Aorta (tissue), 5 donors: ENCODE measurements at regions not wholly inside any gene's neighbourhood (a gene's known extent, or its start where the extent isn't known, plus 50 kb on each side); places are given as distances from the start of the nearest gene placed in this dataset.
A peak's percentile ranks its signal among the peaks of the same experiment; 100 is the strongest.
"Not testable (repeated sequence)": the region's sequence is repeated elsewhere in the genome, so short reads cannot be mapped to it uniquely, and the experiment has no call there.

Experiments
- ATAC-seq: fragments of 200-7000 bp; cut with Tn5 transposase; one replicate; pipeline ENCODE4 v1.9.1; 2022; ENCODE audit warnings: moderate library complexity; ENCODE audit not compliant: low FRiP score
- DNase-seq, 2 donors: peaks; one replicate each; pipeline ENCODE4 v3.0.0-alpha.2; 2020
- H3K27ac ChIP-seq, 2 donors: one replicate each; pipeline ENCODE4 v1.5.1; 2013; ENCODE audit warnings: low read length in 2 of 2, mild to moderate bottlenecking in 2 of 2, moderate library complexity in 2 of 2, control low read depth in 1 of 2, inconsistent platforms in 1 of 2, low read depth in 1 of 2
- H3K27me3 ChIP-seq, 2 donors: one replicate each; pipeline ENCODE4 v1.6.1; 2013; ENCODE audit warnings: control low read depth in 1 of 2, low read length in 1 of 2, mild to moderate bottlenecking in 1 of 2, moderate library complexity in 1 of 2; ENCODE audit not compliant: insufficient read depth in 2 of 2, control insufficient read depth in 1 of 2
- H3K36me3 ChIP-seq, 2 donors: one replicate each; pipeline ENCODE4 v1.6.1; 2013; ENCODE audit warnings: control low read depth in 1 of 2, low read length in 1 of 2, mild to moderate bottlenecking in 1 of 2; ENCODE audit not compliant: insufficient read depth in 2 of 2, control insufficient read depth in 1 of 2
- H3K4me1 ChIP-seq, 2 donors: one replicate each; pipeline ENCODE4 v1.6.1; 2013; ENCODE audit warnings: low read length in 2 of 2, control low read depth in 1 of 2, mild to moderate bottlenecking in 1 of 2, moderate library complexity in 1 of 2; ENCODE audit not compliant: insufficient read depth in 2 of 2, control insufficient read depth in 1 of 2
- H3K4me3 ChIP-seq, 2 donors: one replicate each; pipeline ENCODE4 v1.5.1; 2013; ENCODE audit warnings: low read length in 2 of 2, control low read depth in 1 of 2, mild to moderate bottlenecking in 1 of 2
- H3K9me3 ChIP-seq: one replicate; pipeline ENCODE4 v1.6.1; 2013; ENCODE audit warnings: mild to moderate bottlenecking, low read length; ENCODE audit not compliant: control insufficient read depth
- WGBS, 2 donors: extraction: QIAGEN DNeasy Blood & Tissue Kit; methylation state at CpG; one replicate each; pipeline ENCODE4 v1.1.7; 2013; 5-methylcytosine and 5-hydroxymethylcytosine counted together
- intact Hi-C, 2 donors: fragments of 100-400 bp; cut with DNase I; formaldehyde crosslinking; loops; one replicate each; pipeline versions ENCODE4 v1.14.2 to v1.15.0; 2022
- donor health status: healthy with polysubstance abuse.
- donor health status: Bipolar disorder and iron deficiency.
- donor health status: DM: no; HTN: no; CAD: no.
- donor health status: DM: no; HTN: no; CAD: no.
- donor health status: DM: yes; HTN: yes; CAD: no.

DNA sequence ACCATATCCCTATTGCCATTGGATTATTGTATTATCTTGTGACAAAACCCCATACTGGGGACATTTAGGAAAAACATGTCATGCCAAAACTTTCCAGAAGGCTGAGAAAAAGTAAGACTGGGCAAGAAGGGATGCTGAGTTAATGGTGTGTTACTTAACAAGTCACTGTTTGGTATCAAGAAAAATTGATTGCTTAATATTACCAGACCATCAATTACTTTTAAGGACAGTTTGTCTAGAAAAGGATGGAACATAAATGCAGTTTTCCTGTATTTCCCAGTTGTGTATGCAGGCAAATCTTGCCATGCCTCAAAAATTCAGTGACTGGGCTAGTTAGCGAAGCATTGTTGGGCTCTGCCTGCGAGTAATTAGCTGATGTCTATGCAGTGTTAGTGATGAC lies 705.6 kb upstream of the MIR17HG start:
- intact Hi-C loops, result no loop called here
- DNase-seq (no peak), ATAC-seq (no peak)
- 89 to 91% methylated on average over 2 of the region's 2 CpGs for WGBS, 2 donors
- Histone ChIP-seq H3K4me1 (no peaks in the 10 kb centered on the region), H3K27me3 (no peaks in the 10 kb centered on the region), H3K4me3 (no peak overlapping the region), H3K9me3 (no peaks in the 10 kb centered on the region), H3K36me3 (no peaks in the 10 kb centered on the region), H3K27ac (no peak overlapping the region)

DNA sequence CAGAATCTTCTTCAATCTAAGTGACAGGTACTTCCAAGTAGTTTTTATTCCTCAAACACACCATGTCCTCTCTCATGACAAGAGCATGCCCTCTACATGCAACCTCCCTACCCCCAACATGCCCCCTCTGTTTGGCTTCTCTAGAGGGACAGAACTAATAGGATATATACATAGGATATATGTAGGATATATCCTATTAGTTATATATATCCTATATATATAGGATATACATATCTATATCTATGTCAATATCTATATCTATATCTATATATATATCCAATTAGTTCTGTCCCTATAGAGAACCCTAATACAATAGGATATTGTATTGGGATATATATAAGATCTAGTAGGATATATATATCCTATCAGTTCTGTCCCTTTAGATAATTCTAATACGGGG lies 701.9 kb upstream of the MIR17HG start:
- no peaks in the 10 kb centered on the region for H3K36me3 ChIP-seq
- intact Hi-C loops, result no loop called here
- no peaks in the 10 kb centered on the region for H3K9me3 ChIP-seq
- ATAC-seq, result no peak
- no peaks in the 10 kb centered on the region for H3K27me3 ChIP-seq
- no peak overlapping the region for H3K27ac ChIP-seq
- H3K4me1 ChIP-seq, result no peaks in the 10 kb centered on the region
- no peak for DNase-seq
- 92 to 95% methylated on average over 1 of the region's 1 CpG for WGBS, 2 donors
- no peak overlapping the region for H3K4me3 ChIP-seq

DNA sequence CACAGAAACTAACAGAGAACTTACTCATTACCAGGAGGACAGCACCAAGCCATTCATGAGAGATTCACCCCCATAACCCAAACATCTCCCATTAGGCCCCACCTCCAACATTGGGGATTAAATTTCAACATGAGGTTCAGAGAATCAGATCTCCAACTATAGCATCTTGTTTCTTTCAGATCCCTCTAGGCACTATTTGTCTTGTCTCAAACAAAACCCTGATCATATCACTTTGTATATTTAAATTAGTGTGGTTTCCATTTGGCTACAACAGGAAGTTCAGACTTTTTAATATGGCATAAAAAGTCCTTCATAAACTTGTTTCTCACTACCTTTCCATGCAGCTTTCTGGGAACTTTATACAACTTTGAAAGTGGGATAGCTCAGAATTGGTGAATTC lies 699.0 kb upstream of the MIR17HG start:
- no peak for DNase-seq
- H3K9me3 ChIP-seq, result peaks cover 6% of the 10 kb centered on the region
- no peak for ATAC-seq
- no peak overlapping the region for H3K27ac ChIP-seq
- H3K4me3 ChIP-seq, result no peak overlapping the region
- no peaks in the 10 kb centered on the region for H3K36me3 ChIP-seq
- H3K27me3 ChIP-seq, result no peaks in the 10 kb centered on the region
- intact Hi-C loops, result no loop called here
- no peaks in the 10 kb centered on the region for H3K4me1 ChIP-seq

DNA sequence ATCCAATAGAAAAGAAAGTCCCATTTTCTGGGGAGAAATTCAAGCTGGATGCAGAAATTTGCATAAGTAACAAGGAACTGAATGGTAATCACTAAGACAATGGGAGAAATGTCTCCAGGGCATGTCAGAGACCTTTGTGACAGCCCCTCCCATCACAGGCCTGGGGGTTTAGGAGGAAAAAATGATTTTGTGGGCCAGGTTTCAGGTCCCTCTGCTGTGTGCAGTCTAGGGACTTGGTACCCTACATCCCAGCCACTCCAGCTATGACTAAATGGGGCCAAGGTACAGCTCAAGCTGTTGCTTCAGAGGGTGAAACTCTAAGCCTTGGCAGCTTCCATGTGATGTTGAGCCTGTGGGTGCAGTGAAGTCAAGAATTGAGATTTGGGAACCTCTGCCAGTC lies 695.5 kb upstream of the MIR17HG start:
- no peak overlapping the region for H3K4me3 ChIP-seq
- no peaks in the 10 kb centered on the region for H3K36me3 ChIP-seq
- peaks cover 6% of the 10 kb centered on the region for H3K9me3 ChIP-seq
- no peak for ATAC-seq
- H3K27ac ChIP-seq, result no peak overlapping the region
- no peaks in the 10 kb centered on the region for H3K27me3 ChIP-seq
- intact Hi-C loops, result no loop called here
- no peak for DNase-seq
- no peaks in the 10 kb centered on the region for H3K4me1 ChIP-seq

DNA sequence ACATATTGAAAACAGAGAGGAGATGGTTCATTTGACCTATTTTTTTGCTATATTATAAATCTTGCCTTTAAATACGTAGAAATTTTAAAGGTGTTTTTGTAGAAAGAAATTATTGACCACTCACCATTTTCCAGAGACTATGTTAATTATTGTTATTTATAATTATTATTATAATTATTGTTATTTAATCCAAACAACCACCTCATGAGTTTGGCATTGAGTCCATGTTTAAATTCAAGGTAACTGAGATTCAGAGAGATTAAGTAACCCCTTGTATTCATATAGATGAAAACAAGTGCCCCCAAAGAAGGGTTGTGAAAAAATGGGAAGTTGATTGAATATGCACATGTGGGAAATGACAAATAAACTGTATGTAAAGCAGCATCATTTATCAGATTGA lies 692.5 kb upstream of the MIR17HG start:
- no peaks in the 10 kb centered on the region for H3K36me3 ChIP-seq
- H3K4me3 ChIP-seq, result no peak overlapping the region
- no peak overlapping the region for H3K27ac ChIP-seq
- intact Hi-C loops, result no loop called here
- ATAC-seq (no peak), DNase-seq (no peak)
- peaks cover 6% of the 10 kb centered on the region for H3K9me3 ChIP-seq
- 95% methylated on average over 1 of the region's 1 CpG for WGBS, 2 donors
- no peaks in the 10 kb centered on the region for H3K4me1 ChIP-seq
- H3K27me3 ChIP-seq, result no peaks in the 10 kb centered on the region

DNA sequence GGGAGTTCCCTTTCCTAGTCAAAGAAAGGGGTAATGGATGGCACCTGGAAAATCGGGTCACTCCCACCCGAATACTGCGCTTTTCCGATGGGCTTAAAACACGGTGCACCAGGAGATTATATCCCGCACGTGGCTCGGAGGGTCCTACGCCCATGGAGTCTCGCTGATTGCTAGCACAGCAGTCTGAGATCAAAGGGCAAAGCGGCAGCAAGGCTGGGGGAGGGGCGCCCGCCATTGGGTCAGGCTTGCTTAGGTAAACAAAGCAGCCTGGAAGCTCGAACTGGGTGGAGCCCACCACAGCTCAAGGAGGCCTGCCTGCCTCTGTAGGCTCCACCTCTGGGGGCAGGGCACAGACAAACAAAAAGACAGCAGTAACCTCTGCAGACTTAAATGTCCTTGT lies 683.3 kb upstream of the MIR17HG start:
- intact Hi-C loops, H3K4me1 ChIP-seq, H3K27me3 ChIP-seq, ATAC-seq, H3K27ac ChIP-seq, H3K36me3 ChIP-seq, H3K9me3 ChIP-seq, H3K4me3 ChIP-seq: not testable (repeated sequence)
- 89 to 94% methylated on average over 14 of the region's 14 CpGs for WGBS, 2 donors
- DNase-seq, result peak in 1 of 2 donors; percentile 54

DNA sequence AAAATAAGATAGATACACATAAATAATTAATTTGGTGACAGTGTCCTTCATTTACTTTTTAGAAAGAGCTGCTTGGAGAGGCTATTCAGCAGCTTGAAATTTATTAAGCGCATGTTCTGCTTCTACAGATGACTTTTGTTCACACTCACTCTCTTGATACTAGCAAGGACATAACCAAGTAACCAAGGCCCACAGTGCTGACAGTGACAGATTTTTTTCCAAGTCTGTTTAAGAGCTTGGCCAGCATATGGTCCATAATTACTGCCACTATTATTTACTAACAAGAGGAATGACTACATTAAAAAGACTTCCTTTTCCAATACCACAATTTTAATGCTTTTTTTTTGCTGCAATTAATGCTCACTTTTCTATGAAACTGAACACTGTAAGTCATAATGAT lies 673.7 kb upstream of the MIR17HG start:
- no peaks in the 10 kb centered on the region for H3K36me3 ChIP-seq
- H3K9me3 ChIP-seq, result no peaks in the 10 kb centered on the region
- no peak for ATAC-seq
- 90 to 93% methylated on average over 1 of the region's 1 CpG for WGBS, 2 donors
- no peaks in the 10 kb centered on the region for H3K27me3 ChIP-seq
- H3K4me1 ChIP-seq, result no peaks in the 10 kb centered on the region
- intact Hi-C loops, result no loop called here
- H3K4me3 ChIP-seq, result no peak overlapping the region
- no peak overlapping the region for H3K27ac ChIP-seq
- DNase-seq, result no peak

DNA sequence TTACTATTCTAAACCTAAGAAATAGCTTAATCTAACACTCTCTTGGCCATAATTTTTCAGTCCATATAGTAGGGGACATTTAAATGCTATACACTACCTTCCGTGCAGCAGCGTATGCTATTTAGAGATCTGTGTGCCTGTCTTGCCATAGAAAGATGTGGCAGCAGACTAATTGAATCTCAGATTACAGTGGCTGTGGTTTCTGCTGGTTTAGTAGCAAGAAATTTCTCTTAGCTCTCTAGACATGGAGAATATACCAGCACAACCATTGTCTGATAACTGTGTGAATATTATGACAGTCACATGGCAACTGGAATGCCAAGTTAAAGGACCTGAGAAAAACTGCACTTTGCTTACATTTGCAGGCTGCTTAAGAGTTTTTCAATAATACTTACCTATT lies 672.4 kb upstream of the MIR17HG start:
- Histone ChIP-seq H3K27ac (no peak overlapping the region), H3K4me3 (no peak overlapping the region), H3K9me3 (no peaks in the 10 kb centered on the region), H3K4me1 (no peaks in the 10 kb centered on the region), H3K27me3 (no peaks in the 10 kb centered on the region), H3K36me3 (no peaks in the 10 kb centered on the region)
- WGBS, 2 donors, result 63 to 66% methylated on average over 2 of the region's 2 CpGs
- ATAC-seq, result no peak
- intact Hi-C loops, result no loop called here
- no peak for DNase-seq

DNA sequence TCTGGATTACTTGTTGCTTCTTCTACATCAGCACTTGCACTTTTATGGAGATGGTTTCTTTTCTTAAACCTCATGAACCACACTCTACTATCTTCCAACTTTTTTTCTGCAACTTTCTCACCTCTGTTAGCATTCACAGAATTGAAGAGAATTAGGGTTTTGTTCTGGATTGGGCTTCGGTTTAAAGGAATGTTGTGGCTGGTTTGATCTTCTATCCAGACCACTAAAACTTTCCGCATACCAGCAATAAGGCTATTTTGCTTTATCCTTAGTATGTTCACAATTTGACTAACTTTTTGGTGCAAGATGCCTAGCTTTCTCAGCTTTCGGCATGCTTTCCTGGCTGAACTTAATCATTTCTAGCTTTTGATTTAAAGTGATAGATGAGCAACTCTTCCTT lies 666.7 kb upstream of the MIR17HG start:
- no peak for DNase-seq
- Histone ChIP-seq H3K27ac (no peak overlapping the region), H3K27me3 (no peaks in the 10 kb centered on the region), H3K9me3 (no peaks in the 10 kb centered on the region), H3K4me3 (no peak overlapping the region), H3K36me3 (no peaks in the 10 kb centered on the region), H3K4me1 (no peaks in the 10 kb centered on the region)
- no peak for ATAC-seq
- 61 to 63% methylated on average over 3 of the region's 3 CpGs for WGBS, 2 donors
- intact Hi-C loops, result no loop called here

DNA sequence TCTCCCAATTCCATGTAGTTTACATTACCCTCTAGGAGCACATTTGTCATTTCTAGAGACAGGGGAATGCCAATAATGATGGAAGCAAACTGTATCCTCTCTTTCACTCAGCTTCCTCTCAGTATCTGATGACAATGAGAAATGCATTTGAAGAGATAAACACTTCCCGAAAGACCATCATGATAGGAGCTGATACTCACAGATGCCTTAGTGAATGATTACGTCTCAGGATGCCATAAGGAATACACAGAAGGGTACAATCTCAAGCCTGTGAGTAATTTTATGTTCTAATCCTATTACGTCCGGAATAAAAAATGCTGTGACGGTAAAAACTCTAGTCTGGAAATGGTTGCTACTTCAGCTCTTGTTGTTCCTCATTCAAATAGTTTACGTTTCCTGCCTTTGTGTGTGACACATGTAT lies 663.8 kb upstream of the MIR17HG start:
- Histone ChIP-seq H3K4me3 (no peak overlapping the region), H3K36me3 (no peaks in the 10 kb centered on the region), H3K27me3 (no peaks in the 10 kb centered on the region), H3K9me3 (no peaks in the 10 kb centered on the region), H3K4me1 (no peaks in the 10 kb centered on the region), H3K27ac (no peak overlapping the region)
- intact Hi-C loops, result no loop called here
- no peak for DNase-seq
- no peak for ATAC-seq
- WGBS, 2 donors, result 67 to 81% methylated on average over 6 of the region's 6 CpGs
